NB4 (cell line): ENCODE measurements at regions not wholly inside any gene's neighbourhood (a gene's known extent, or its start where the extent isn't known, plus 50 kb on each side); places are given as distances from the start of the nearest gene placed in this dataset.

ENCODE experiments used
- DNase-seq: peaks from one replicate; pipeline ENCODE4 v3.0.0; 2010; ENCODE audit warnings: low read depth
- H3K4me3 ChIP-seq: one replicate; pipeline ENCODE4 v1.5.1; 2011; ENCODE audit warnings: mild to moderate bottlenecking, low read depth, low read length, moderate library complexity
- CTCF ChIP-seq: IDR thresholded peaks from one replicate; pipeline ENCODE4 v1.5.1; 2012; ENCODE audit warnings: low read depth, low read length
- MAX ChIP-seq: IDR thresholded peaks from 2 replicates; pipeline ENCODE4 v1.6.1; 2011; ENCODE audit warnings: low read depth, low read length
- MYC ChIP-seq: IDR thresholded peaks from 2 replicates; pipeline ENCODE4 v1.6.1; 2011; ENCODE audit warnings: low read depth, low read length
- POLR2A ChIP-seq: IDR thresholded peaks from 2 replicates; pipeline ENCODE4 v1.6.1; 2011; ENCODE audit warnings: mild to moderate bottlenecking; ENCODE audit not compliant: insufficient read length; ENCODE audit errors: extremely low read depth

- no peak for DNase-seq
- peak overlapping the region; percentile 47 for H3K4me3 ChIP-seq
- TF ChIP-seq MAX (no peak), POLR2A (no peak), MYC (no peak), CTCF (no peak)
Observed at GRCh38 chr5:23013395-23013998, 160.4 kb upstream of the CDH12 start.

- no peak for TF ChIP-seq POLR2A
- no peak for TF ChIP-seq MYC
- TF ChIP-seq CTCF: no peak
- no peak for TF ChIP-seq MAX
- no peak for DNase-seq
Observed at GRCh38 chr5:23012842-23013241, 159.7 kb upstream of the CDH12 start.

GRCh38 chr5:23007762-23008161 is 154.6 kb upstream of the CDH12 start:
- no peak overlapping the region for H3K4me3 ChIP-seq
- DNase-seq: no peak
- TF ChIP-seq MAX (no peak), POLR2A (no peak), MYC (no peak), CTCF (no peak)

More at GRCh38 chr5:23012842-23013241, 159.7 kb upstream of the CDH12 start:
- peak overlapping the region; percentile 7 for H3K4me3 ChIP-seq

- DNase-seq: no peak
- no peak for TF ChIP-seq MAX
- TF ChIP-seq POLR2A: no peak
- no peak for TF ChIP-seq MYC
- no peak for TF ChIP-seq CTCF
- H3K4me3 ChIP-seq: no peak overlapping the region
Observed at GRCh38 chr5:23007236-23007635, 154.1 kb upstream of the CDH12 start.

- H3K4me3 ChIP-seq: no peak overlapping the region
- TF ChIP-seq MYC (no peak), POLR2A (no peak), MAX (no peak), CTCF (no peak)
- DNase-seq: no peak
Observed at GRCh38 chr5:23001120-23001519, 148.0 kb upstream of the CDH12 start.
